ENCODE measurements at regions not wholly inside any gene's neighbourhood (a gene's known extent, or its start where the extent isn't known, plus 50 kb on each side); places are given as distances from the start of the nearest gene placed in this dataset.

DNA sequence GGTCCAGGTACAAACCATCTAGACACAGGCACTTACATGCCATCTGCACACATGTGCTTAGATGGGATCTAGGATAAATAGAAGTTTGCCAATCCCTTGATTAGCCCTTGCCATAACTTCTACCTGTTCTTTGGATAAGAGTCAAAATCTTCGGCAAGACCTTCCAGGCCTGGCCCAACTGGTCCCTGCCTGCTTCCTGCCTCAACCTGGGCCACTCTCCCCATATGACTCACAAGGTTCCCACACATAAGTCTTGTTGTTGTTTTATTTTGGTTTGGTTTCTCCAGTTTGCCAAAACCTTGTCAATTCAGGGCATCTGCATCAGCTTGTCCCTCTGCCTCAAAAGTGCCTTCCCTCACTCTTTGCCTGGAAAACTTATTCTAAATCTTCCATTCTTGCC is 95.3 kb upstream of the XYLT1 start:
- TF ChIP-seq, protein P1, sequence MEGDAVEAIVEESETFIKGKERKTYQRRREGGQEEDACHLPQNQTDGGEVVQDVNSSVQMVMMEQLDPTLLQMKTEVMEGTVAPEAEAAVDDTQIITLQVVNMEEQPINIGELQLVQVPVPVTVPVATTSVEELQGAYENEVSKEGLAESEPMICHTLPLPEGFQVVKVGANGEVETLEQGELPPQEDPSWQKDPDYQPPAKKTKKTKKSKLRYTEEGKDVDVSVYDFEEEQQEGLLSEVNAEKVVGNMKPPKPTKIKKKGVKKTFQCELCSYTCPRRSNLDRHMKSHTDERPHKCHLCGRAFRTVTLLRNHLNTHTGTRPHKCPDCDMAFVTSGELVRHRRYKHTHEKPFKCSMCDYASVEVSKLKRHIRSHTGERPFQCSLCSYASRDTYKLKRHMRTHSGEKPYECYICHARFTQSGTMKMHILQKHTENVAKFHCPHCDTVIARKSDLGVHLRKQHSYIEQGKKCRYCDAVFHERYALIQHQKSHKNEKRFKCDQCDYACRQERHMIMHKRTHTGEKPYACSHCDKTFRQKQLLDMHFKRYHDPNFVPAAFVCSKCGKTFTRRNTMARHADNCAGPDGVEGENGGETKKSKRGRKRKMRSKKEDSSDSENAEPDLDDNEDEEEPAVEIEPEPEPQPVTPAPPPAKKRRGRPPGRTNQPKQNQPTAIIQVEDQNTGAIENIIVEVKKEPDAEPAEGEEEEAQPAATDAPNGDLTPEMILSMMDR (IDR thresholded peaks at IDR 0.05; ENCODE audit: extremely low read depth, insufficient read depth, missing control alignments), result no peak
- in situ Hi-C loops (cut with MboI; ENCODE audit: low pct_unique_long_range_greater_than_20kb, low sequenced_read_pairs, unreplicated experiment), result no loop called here
- DNase-seq (ENCODE audit: low spot score), result no peak

DNA sequence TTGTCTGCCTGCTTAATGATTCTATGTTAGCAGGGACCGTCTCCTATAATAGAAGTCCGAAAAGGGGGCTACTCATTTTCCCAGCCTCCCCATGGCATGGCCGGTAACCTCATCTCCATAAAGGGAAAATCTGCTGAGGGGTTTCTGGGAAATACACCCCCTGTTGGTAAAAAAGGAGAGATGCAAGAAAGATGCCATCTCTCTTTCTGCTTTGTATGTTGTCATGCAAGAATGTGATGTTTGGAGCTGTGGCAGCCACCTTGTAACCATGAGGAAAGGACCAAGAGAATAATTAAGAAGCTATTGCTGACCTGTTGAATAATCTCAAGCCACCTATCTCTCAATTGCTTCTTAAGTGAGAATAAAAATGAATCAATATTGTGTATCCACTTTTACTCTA is 94.8 kb upstream of the XYLT1 start:
- in situ Hi-C loops (cut with MboI; ENCODE audit: low pct_unique_long_range_greater_than_20kb, low sequenced_read_pairs, unreplicated experiment), result no loop called here
- TF ChIP-seq, protein P1 (IDR thresholded peaks at IDR 0.05; ENCODE audit: extremely low read depth, insufficient read depth, missing control alignments), result peak; percentile 10

DNA sequence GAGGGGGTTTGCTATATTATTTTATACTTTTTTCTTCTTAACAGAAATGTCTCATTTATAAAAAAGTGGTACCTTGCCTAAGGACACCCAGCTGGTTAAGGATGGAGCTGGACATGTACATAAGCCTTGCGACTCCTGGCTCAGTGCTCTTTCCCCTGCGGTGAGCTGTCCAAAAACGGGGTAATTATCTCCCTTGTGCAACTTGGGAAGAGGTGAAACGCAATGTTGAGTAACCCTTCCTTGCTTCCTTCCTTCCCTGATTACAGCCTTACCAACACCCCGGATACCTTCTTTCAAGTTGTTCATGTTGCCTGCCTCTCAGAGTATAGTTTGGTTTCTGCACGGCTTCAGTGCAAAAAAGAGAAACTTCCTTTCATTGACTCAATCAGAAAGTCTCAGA is 94.1 kb upstream of the XYLT1 start:
- DNase-seq (ENCODE audit: low spot score), result no peak
- TF ChIP-seq, protein P1 (IDR thresholded peaks at IDR 0.05; ENCODE audit: extremely low read depth, insufficient read depth, missing control alignments), result no peak
- in situ Hi-C loops (cut with MboI; ENCODE audit: low pct_unique_long_range_greater_than_20kb, low sequenced_read_pairs, unreplicated experiment), result no loop called here

More for the DNA sequence above, 94.8 kb upstream of the XYLT1 start:
- no peak for DNase-seq (ENCODE audit: low spot score)

DNA sequence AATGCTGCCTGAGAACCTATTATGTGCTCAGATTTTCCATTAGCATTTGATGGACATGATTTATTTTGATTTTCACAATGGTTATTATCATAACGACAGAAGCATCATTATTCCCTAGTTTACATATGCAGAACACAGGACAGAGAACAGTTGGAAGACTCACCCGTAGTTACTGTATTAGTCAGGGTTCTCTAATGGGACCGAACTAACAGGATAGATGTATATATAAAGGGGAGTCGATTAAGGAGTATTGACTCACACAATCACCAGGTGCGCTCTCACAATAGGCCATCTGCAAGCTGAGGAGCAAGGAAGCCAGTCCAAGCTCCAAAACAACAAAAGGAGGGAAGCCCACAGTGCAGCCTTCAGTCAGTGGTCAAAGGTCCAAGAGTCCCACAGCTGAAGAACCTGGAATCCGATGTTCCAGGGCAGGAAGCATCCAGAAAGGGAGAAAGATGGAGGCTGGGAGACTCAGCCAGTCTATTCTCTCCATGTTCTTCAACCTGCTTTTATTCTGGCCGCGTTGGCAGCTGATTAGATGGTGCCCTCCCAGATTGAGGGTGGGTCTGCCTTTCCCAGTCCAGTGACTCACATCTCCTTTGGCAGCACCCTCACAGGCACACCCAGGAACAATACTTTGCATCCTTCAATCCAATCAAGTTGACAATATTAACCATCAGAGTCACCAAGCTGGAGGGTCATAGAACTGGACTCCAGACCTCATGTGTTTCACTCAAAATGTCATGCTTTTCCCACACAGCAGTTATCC is 92.7 kb upstream of the XYLT1 start:
- TF ChIP-seq, protein P1 (IDR thresholded peaks at IDR 0.05; ENCODE audit: extremely low read depth, insufficient read depth, missing control alignments), result no peak
- in situ Hi-C loops (cut with MboI; ENCODE audit: low pct_unique_long_range_greater_than_20kb, low sequenced_read_pairs, unreplicated experiment), result no loop called here
- DNase-seq (ENCODE audit: low spot score), result no peak

DNA sequence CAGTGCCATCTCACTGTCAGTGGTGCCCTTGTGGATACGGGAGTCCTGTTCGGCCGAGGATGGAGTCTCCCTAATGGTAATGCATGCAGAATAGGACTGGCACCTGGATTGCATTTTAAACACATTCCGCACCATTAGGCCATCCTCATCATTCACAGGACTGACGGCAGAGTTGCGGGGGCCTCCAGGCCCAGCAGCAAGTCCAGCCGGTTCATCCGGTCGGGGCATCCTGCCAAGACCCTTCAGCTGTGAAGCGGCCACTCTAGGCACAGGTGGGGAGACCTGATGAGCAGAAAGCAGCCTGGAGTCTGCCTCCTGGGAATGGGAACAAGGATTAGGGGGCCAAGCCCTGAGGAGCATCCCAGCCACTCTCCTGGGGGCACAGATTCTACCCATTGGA is 90.3 kb upstream of the XYLT1 start:
- in situ Hi-C loops (cut with MboI; ENCODE audit: low pct_unique_long_range_greater_than_20kb, low sequenced_read_pairs, unreplicated experiment), result no loop called here
- TF ChIP-seq, protein P1 (IDR thresholded peaks at IDR 0.05; ENCODE audit: extremely low read depth, insufficient read depth, missing control alignments), result no peak
- DNase-seq (ENCODE audit: low spot score), result no peak

DNA sequence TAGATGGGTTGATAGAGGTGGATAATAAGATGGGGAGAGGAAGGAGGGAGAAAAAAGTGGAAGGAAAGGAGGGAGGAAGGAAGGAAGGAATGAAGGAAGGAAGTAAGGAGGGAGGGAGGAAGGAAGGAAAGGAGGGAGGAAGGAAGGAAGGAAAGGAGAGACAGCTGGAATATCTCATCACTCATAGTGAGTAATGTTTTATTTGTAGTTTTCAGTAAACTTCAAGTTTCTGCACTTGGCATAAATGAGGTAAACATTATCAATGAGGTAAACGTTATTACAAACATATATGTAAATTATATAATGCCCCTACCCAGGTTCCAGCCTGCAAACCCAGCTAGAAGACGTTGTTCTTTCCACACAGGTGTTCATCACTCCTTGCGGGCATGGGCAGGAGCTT is 89.8 kb upstream of the XYLT1 start:
- no peak for DNase-seq (ENCODE audit: low spot score)
- in situ Hi-C loops (cut with MboI; ENCODE audit: low pct_unique_long_range_greater_than_20kb, low sequenced_read_pairs, unreplicated experiment), result no loop called here
- TF ChIP-seq, protein P1 (IDR thresholded peaks at IDR 0.05; ENCODE audit: extremely low read depth, insufficient read depth, missing control alignments), result no peak

Data from GM13977 (cell line).